ENCODE measurements at regions not wholly inside any gene's neighbourhood (a gene's known extent, or its start where the extent isn't known, plus 50 kb on each side); places are given as distances from the start of the nearest gene placed in this dataset.

DNA sequence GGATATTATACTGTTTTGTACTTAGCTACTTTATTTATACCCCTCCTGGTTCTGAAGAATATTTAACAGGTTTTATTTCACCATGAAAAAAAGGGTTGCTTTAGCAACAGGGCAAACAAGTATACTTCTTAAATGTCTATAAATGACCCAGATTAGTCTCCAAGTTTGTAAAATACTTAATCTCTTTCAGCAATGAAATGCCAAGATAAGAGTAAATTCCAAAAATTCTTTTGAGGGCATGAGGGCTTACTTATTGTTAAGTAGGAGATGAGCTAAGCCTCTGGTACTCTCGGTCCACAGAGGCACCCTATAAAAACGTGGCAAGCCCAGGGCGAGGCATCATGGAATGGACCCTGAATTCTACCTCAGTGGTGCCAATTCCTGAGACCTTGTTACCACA is 264.8 kb upstream of the NSMCE3 start:
- 51 to 62% methylated on average over 3 of the region's 3 CpGs for WGBS, 2 donors
- Histone ChIP-seq H3K9me3 (no peaks in the 10 kb centered on the region), H3K4me3 (no peak overlapping the region), H3K27ac (no peak overlapping the region), H3K27me3 (no peaks in the 10 kb centered on the region), H3K36me3 (no peaks in the 10 kb centered on the region), H3K4me1 (peaks cover 0 to 6% (median 0%) of the 10 kb centered on the region in 4 donors)
- intact Hi-C loops (cut with DNase I), result no loop called here
- TF ChIP-seq POLR2AphosphoS5 (IDR thresholded peaks at IDR 0.05) (no peak), EP300 (IDR thresholded peaks at IDR 0.05) (no peak), POLR2A (IDR thresholded peaks at IDR 0.05) (no peak)
- TF ChIP-seq, protein P1, sequence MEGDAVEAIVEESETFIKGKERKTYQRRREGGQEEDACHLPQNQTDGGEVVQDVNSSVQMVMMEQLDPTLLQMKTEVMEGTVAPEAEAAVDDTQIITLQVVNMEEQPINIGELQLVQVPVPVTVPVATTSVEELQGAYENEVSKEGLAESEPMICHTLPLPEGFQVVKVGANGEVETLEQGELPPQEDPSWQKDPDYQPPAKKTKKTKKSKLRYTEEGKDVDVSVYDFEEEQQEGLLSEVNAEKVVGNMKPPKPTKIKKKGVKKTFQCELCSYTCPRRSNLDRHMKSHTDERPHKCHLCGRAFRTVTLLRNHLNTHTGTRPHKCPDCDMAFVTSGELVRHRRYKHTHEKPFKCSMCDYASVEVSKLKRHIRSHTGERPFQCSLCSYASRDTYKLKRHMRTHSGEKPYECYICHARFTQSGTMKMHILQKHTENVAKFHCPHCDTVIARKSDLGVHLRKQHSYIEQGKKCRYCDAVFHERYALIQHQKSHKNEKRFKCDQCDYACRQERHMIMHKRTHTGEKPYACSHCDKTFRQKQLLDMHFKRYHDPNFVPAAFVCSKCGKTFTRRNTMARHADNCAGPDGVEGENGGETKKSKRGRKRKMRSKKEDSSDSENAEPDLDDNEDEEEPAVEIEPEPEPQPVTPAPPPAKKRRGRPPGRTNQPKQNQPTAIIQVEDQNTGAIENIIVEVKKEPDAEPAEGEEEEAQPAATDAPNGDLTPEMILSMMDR (IDR thresholded peaks at IDR 0.05), result no peak
- DNase-seq, result no peak

GRCh38 chr15:29533647-29534046 is 264.0 kb upstream of the NSMCE3 start:
- no peak overlapping the region for H3K27ac ChIP-seq
- WGBS, 2 donors, result 56 to 70% methylated on average over 5 of the region's 5 CpGs
- H3K9me3 ChIP-seq, result no peaks in the 10 kb centered on the region
- no peak for DNase-seq
- intact Hi-C loops (cut with DNase I), result no loop called here
- no peaks in the 10 kb centered on the region for H3K27me3 ChIP-seq
- H3K4me1 ChIP-seq, result peaks cover 0 to 6% (median 0%) of the 10 kb centered on the region in 4 donors
- H3K36me3 ChIP-seq, result no peaks in the 10 kb centered on the region
- no peak overlapping the region for H3K4me3 ChIP-seq
- no peak for TF ChIP-seq EP300 (IDR thresholded peaks at IDR 0.05)
- TF ChIP-seq POLR2A (IDR thresholded peaks at IDR 0.05), result no peak
- no peak for TF ChIP-seq POLR2AphosphoS5 (IDR thresholded peaks at IDR 0.05)
- TF ChIP-seq, protein P1 (IDR thresholded peaks at IDR 0.05), result no peak

DNA sequence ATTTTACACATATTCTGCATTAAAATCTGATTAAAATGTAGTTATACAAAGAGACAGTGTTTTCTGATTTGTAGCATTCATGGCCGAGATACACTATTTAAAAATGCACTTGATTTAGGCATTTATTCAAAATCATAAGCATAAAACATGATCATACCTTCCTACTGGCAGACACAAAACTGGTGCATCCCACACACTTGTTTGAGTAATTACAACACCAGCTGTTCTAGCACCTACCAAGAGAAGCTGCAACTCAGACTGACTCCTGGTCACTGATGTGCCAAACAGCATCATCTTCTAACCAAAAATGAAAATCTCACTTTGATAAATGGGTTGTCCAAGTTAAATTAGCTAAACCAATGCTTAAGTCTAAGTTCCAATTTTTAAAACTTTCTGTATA is 262.7 kb upstream of the NSMCE3 start:
- WGBS, 2 donors, result 87 to 89% methylated on average over 1 of the region's 1 CpG
- TF ChIP-seq, protein P1 (IDR thresholded peaks at IDR 0.05), result no peak
- no peak for TF ChIP-seq POLR2A (IDR thresholded peaks at IDR 0.05)
- TF ChIP-seq EP300 (IDR thresholded peaks at IDR 0.05), result no peak
- no peak for TF ChIP-seq POLR2AphosphoS5 (IDR thresholded peaks at IDR 0.05)
- Histone ChIP-seq H3K4me3 (no peak overlapping the region), H3K4me1 (peaks cover 0 to 6% (median 0%) of the 10 kb centered on the region in 4 donors), H3K27ac (no peak overlapping the region), H3K36me3 (no peaks in the 10 kb centered on the region), H3K27me3 (no peaks in the 10 kb centered on the region), H3K9me3 (no peaks in the 10 kb centered on the region)
- DNase-seq, result no peak
- intact Hi-C loops (cut with DNase I), result no loop called here

DNA sequence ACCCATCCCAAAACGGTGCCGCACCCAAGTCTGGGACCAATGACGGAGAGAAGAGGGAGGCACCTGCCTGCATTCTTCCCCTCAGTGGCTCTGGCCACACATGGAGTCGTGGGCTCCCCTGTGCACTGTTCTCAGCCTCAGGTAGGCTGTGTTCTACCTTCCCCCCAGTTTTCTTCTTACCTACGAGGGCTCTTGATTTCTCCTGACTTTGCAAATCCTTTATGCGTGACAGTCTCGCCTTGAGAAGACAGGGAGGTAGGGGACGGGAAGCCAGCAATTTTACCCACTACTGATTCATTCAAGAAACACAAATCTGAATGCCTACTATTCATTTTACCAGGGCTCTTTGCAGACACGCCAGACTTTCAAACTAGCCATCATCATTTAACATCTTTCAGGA is 261.3 kb upstream of the NSMCE3 start:
- intact Hi-C loops (cut with DNase I), result no loop called here
- DNase-seq, result no peak
- H3K9me3 ChIP-seq, result no peaks in the 10 kb centered on the region

More for the DNA sequence above, 261.3 kb upstream of the NSMCE3 start:
- 88 to 94% methylated on average over 9 of the region's 9 CpGs for WGBS, 2 donors
- no peak for TF ChIP-seq POLR2A (IDR thresholded peaks at IDR 0.05)
- TF ChIP-seq EP300 (IDR thresholded peaks at IDR 0.05), result no peak
- TF ChIP-seq, protein P1 (IDR thresholded peaks at IDR 0.05), result no peak
- TF ChIP-seq POLR2AphosphoS5 (IDR thresholded peaks at IDR 0.05), result no peak
- Histone ChIP-seq H3K27ac (no peak overlapping the region), H3K4me3 (no peak overlapping the region), H3K27me3 (no peaks in the 10 kb centered on the region), H3K4me1 (peaks cover 0 to 6% (median 0%) of the 10 kb centered on the region in 4 donors), H3K36me3 (no peaks in the 10 kb centered on the region)

All from sigmoid colon (tissue), 6 donors.